NCI-H1694 treated with DMSO at 0.1 percent for 48 hours (cell line): ENCODE measurements at regions not wholly inside any gene's neighbourhood (a gene's known extent, or its start where the extent isn't known, plus 50 kb on each side); places are given as distances from the start of the nearest gene placed in this dataset.
"Not testable (repeated sequence)": the region's sequence is repeated elsewhere in the genome, so short reads cannot be mapped to it uniquely, and the experiment has no call there.

Experiments used
- DNase-seq: peaks from one replicate; lab custom pipeline; 2025; lab: John Stamatoyannopoulos, UW

- no peak for DNase-seq
Observed at GRCh38 chr20:29427201-29428060, 1830.0 kb upstream of the DEFB115 start.

- no peak for DNase-seq
Observed at GRCh38 chr20:29430531-29430930, 1826.9 kb upstream of the DEFB115 start.

- DNase-seq: not testable (repeated sequence)
Observed at GRCh38 chr20:29440721-29441120, 1816.7 kb upstream of the DEFB115 start.

GRCh38 chr20:29443206-29443781, 1814.2 kb upstream of the DEFB115 start:
- DNase-seq: not testable (repeated sequence)

- DNase-seq: no peak
Observed at GRCh38 chr20:29443819-29444218, 1813.6 kb upstream of the DEFB115 start.

GRCh38 chr20:29445050-29445907, 1812.2 kb upstream of the DEFB115 start:
- peak; percentile 71 for DNase-seq

GRCh38 chr20:29447517-29448484, 1809.7 kb upstream of the DEFB115 start:
- not testable (repeated sequence) for DNase-seq

- no peak for DNase-seq
Observed at GRCh38 chr20:29448806-29449470, 1808.5 kb upstream of the DEFB115 start.

GRCh38 chr20:29452186-29452585, 1805.3 kb upstream of the DEFB115 start:
- DNase-seq: no peak

GRCh38 chr20:29456987-29457693, 1800.3 kb upstream of the DEFB115 start:
- DNase-seq: not testable (repeated sequence)

GRCh38 chr20:29472606-29473005, 1784.9 kb upstream of the DEFB115 start:
- no peak for DNase-seq

GRCh38 chr20:29492840-29493239, 1764.6 kb upstream of the DEFB115 start:
- not testable (repeated sequence) for DNase-seq

- not testable (repeated sequence) for DNase-seq
Observed at GRCh38 chr20:29496767-29497166, 1760.7 kb upstream of the DEFB115 start.

GRCh38 chr20:29497261-29497671, 1760.2 kb upstream of the DEFB115 start:
- peak; percentile 51 for DNase-seq

- DNase-seq: not testable (repeated sequence)
Observed at GRCh38 chr20:29497684-29498083, 1759.8 kb upstream of the DEFB115 start.

- not testable (repeated sequence) for DNase-seq
Observed at GRCh38 chr20:29500738-29501137, 1756.7 kb upstream of the DEFB115 start.

- not testable (repeated sequence) for DNase-seq
Observed at GRCh38 chr20:29514634-29515033, 1742.8 kb upstream of the DEFB115 start.

GRCh38 chr20:29516847-29517246, 1740.6 kb upstream of the DEFB115 start:
- not testable (repeated sequence) for DNase-seq

- DNase-seq: not testable (repeated sequence)
Observed at GRCh38 chr20:29519610-29520241, 1737.7 kb upstream of the DEFB115 start.
